K562 (cell line): ENCODE measurements at regions not wholly inside any gene's neighbourhood (a gene's known extent, or its start where the extent isn't known, plus 50 kb on each side); places are given as distances from the start of the nearest gene placed in this dataset.

Source experiments
- ATAC-seq: fragments of 200-7000 bp; cut with Tn5 transposase; 3 replicates; pipeline ENCODE4 v1.9.1; 2020; ENCODE audit warnings: moderate library complexity
- BruUV-seq: library from RNA; stranded (reverse); fragments of 400-500 nt; replicated peaks from 2 replicates; lab custom pipeline; 2021; lab: Mats Ljungman, UMichigan
- CTCF ChIA-PET: fragments of 300-600 bp; formaldehyde crosslinking; extraction: SDS; loops from one replicate; lab custom pipeline; 2021; ENCODE audit warnings: low intra/inter-chr PET ratio; lab: Yijun Ruan, JAX
- POLR2A ChIA-PET: fragments of 300-600, 350-650 bp; sonication (Branson Sonifier 250); formaldehyde crosslinking; extraction: SDS; loops from one replicate; lab custom pipeline; 2021; ENCODE audit warnings: antibody characterized with exemption, inconsistent platforms; lab: Yijun Ruan, JAX
- DNase-seq, 4 experiments: peaks; one replicate each; pipeline versions ENCODE4 v3.0.0 to v3.0.0-alpha.2; 2011 to 2018; ENCODE audit warnings: low spot score in 3 of 4, mixed read lengths in 3 of 4; ENCODE audit errors: extremely low read depth in 1 of 4
- FAIRE-seq: peaks from 2 replicates; lab custom pipeline; 2011; peaks lifted over from hg19 to GRCh38; lab: Jason Lieb, UNC
- H2AFZ ChIP-seq: 2 replicates; pipeline ENCODE4 v1.6.0; 2011; ENCODE audit warnings: low read depth, low read length, control low read depth, inconsistent platforms
- H3K27ac ChIP-seq: fragments of 200-600 bp; 3 replicates; pipeline ENCODE4 v1.8.0; 2011; ENCODE audit warnings: low read depth, mild to moderate bottlenecking, control low read depth, inconsistent platforms, low read length, moderate library complexity, mixed read lengths; ENCODE audit errors: extremely low read depth
- H3K27me3 ChIP-seq, 2 experiments: fragments of 300-600 bp in 1 of 2; 2 replicates in 1 of 2; 3 replicates in 1 of 2; pipeline versions ENCODE4 v1.6.0 to v1.8.0; 2011; ENCODE audit warnings: inconsistent platforms in 2 of 2, low read length in 2 of 2, mild to moderate bottlenecking in 1 of 2, mixed read lengths in 1 of 2, moderate library complexity in 1 of 2; ENCODE audit not compliant: control insufficient read depth in 2 of 2, insufficient read depth in 2 of 2
- H3K36me3 ChIP-seq: fragments of 300-600 bp; 3 replicates; pipeline ENCODE4 v1.8.0; 2011; ENCODE audit warnings: mild to moderate bottlenecking, low read length, inconsistent platforms; ENCODE audit not compliant: control insufficient read depth, insufficient read depth
- H3K4me1 ChIP-seq, 2 experiments: fragments of 200-600 bp in 1 of 2; replicated peaks in 1 of 2; 2 replicates in 1 of 2; 3 replicates in 1 of 2; pipeline versions ENCODE4 v1.5.1 to v1.8.0; 2011; ENCODE audit warnings: inconsistent platforms in 2 of 2, low read length in 2 of 2, mild to moderate bottlenecking in 1 of 2, mixed read lengths in 1 of 2, moderate library complexity in 1 of 2; ENCODE audit not compliant: control insufficient read depth in 2 of 2, insufficient read depth in 2 of 2
- H3K4me2 ChIP-seq: 2 replicates; pipeline ENCODE4 v1.6.1; 2011; ENCODE audit warnings: low read length, control low read depth, inconsistent platforms, mixed read lengths; ENCODE audit not compliant: insufficient read depth
- H3K4me3 ChIP-seq: fragments of 200-600 bp; sonication (generic), shearing (Covaris generic); 2 replicates; pipeline ENCODE4 v1.5.1; 2016; ENCODE audit warnings: control low read depth, inconsistent platforms
- H3K79me2 ChIP-seq: fragments of 200-600 bp; 3 replicates; pipeline ENCODE4 v1.8.0; 2011; ENCODE audit warnings: low read length, inconsistent platforms; ENCODE audit not compliant: control insufficient read depth, insufficient read depth
- H3K9ac ChIP-seq, 2 experiments: 2 replicates each; pipeline versions ENCODE4 v1.6.0 to v1.6.1; 2011; ENCODE audit warnings: low read depth in 2 of 2, low read length in 2 of 2, control low read depth in 1 of 2, inconsistent platforms in 1 of 2, mild to moderate bottlenecking in 1 of 2, mixed read lengths in 1 of 2; ENCODE audit not compliant: insufficient read depth in 1 of 2
- H3K9me1 ChIP-seq: one replicate; pipeline ENCODE4 v1.6.0; 2011; ENCODE audit warnings: inconsistent platforms, mild to moderate bottlenecking, low read length, moderate library complexity; ENCODE audit not compliant: control insufficient read depth, insufficient read depth
- H3K9me3 ChIP-seq: replicated peaks from 2 replicates; pipeline ENCODE4 v1.5.1; 2011; ENCODE audit warnings: low read depth, low read length, inconsistent platforms; ENCODE audit not compliant: control insufficient read depth, insufficient read depth
- H4K20me1 ChIP-seq: replicated peaks from 2 replicates; pipeline ENCODE4 v1.6.1; 2011; ENCODE audit warnings: low read length, inconsistent platforms, mixed read lengths; ENCODE audit not compliant: control insufficient read depth, insufficient read depth
- ATF7 ChIP-seq: fragments of 450-650 bp; IDR thresholded peaks from 2 replicates; pipeline ENCODE4 v1.7.1; 2014; ENCODE audit warnings: mild to moderate bottlenecking, moderate library complexity
- CTCF ChIP-seq, 3 experiments: IDR thresholded peaks in 2 of 3; conservative IDR thresholded peaks in 1 of 3; 2 replicates each; pipeline ENCODE4 v1.5.1; 2011 to 2012; ENCODE audit warnings: low read length in 3 of 3, mild to moderate bottlenecking in 3 of 3, control low read depth in 2 of 3, improper control_type of control experiment in 1 of 3, inconsistent platforms in 1 of 3, low read depth in 1 of 3, mixed read lengths in 1 of 3, moderate library complexity in 1 of 3; ENCODE audit not compliant: insufficient read depth in 2 of 3
- CXXC5 ChIP-seq: fragments of 250-450 bp; sonication (Bioruptor Pico); IDR thresholded peaks from 2 replicates; pipeline ENCODE4 v1.8.0; 2022; ENCODE audit warnings: inconsistent platforms, mild to moderate bottlenecking, moderate library complexity
- E2F4 ChIP-seq: sonication (generic); formaldehyde crosslinking; IDR thresholded peaks from 2 replicates; pipeline ENCODE4 v1.8.0; 2022; ENCODE audit warnings: mild to moderate bottlenecking, low read depth, missing genetic modification reagents
- HMBOX1 ChIP-seq: sonication (generic); IDR thresholded peaks from 2 replicates; pipeline ENCODE4 v1.6.1; 2016
- IRF9 ChIP-seq: fragments of 450-650 bp; IDR thresholded peaks from 2 replicates; pipeline ENCODE4 v1.6.1; 2016; ENCODE audit warnings: missing biosample characterization, missing genetic modification characterization
- NCOA1 ChIP-seq: fragments of 450-650 bp; IDR thresholded peaks from 2 replicates; pipeline ENCODE4 v1.6.1; 2016; ENCODE audit warnings: low read depth
- POLR2AphosphoS2 ChIP-seq: IDR thresholded peaks from 2 replicates; pipeline ENCODE4 v1.6.1; 2012; ENCODE audit warnings: low read length, improper control_type of control experiment
- ZNF274 ChIP-seq: IDR thresholded peaks from 2 replicates; pipeline ENCODE4 v1.6.1; 2011; ENCODE audit warnings: low read depth, mild to moderate bottlenecking, low read length, moderate library complexity, borderline replicate concordance
- ZNF395 ChIP-seq: fragments of 200-800 bp; sonication (Bioruptor generic); IDR thresholded peaks from 2 replicates; pipeline ENCODE4 v1.6.1; 2017; ENCODE audit warnings: missing genetic modification characterization, missing compliant biosample characterization
- ZNF76 ChIP-seq: fragments of 250-450 bp; sonication (Bioruptor Pico); IDR thresholded peaks from 2 replicates; pipeline ENCODE4 v1.4.0; 2020; ENCODE audit warnings: mild to moderate bottlenecking, moderate library complexity, borderline replicate concordance
- WGBS: fragments of 100-300 bp; shearing (Covaris generic); methylation state at CpG from one replicate; pipeline ENCODE4 v1.1.6; 2016; ENCODE audit warnings: low coverage, mixed read lengths; ENCODE audit not compliant: insufficient coverage; ENCODE audit errors: missing lambda C conversion rate; 5-methylcytosine and 5-hydroxymethylcytosine counted together
- in situ Hi-C: fragments of 300-500 bp; cut with MboI; formaldehyde crosslinking; loops from 4 replicates; pipeline ENCODE4 v1.15.0; 2018; ENCODE audit warnings: inconsistent platforms, mixed read lengths
- intact Hi-C: fragments of 100-400 bp; cut with micrococcal nuclease; formaldehyde crosslinking; loops from 2 replicates; pipeline ENCODE4 v1.14.2; 2022

GRCh38 chr3:77885381-77885780 lies 845.5 kb downstream of the ROBO2 start (continued):
- no peak for TF ChIP-seq ZNF395 (CRISPR knock-in tag)

GRCh38 chr3:77887611-77888010 lies 847.7 kb downstream of the ROBO2 start:
- ATAC-seq (no peak), FAIRE-seq (no peak), DNase-seq (no peak)
- no peaks in the 10 kb centered on the region for H3K9me1 ChIP-seq
- no peak overlapping the region for H3K4me2 ChIP-seq
- no peaks in the 10 kb centered on the region for H3K4me1 ChIP-seq
- ChIA-PET CTCF (no interaction called here), POLR2A (no interaction called here)
- no peak overlapping the region for H3K9ac ChIP-seq
- H3K4me3 ChIP-seq: no peak overlapping the region
- intact Hi-C loops: no loop called here
- no peaks in the 10 kb centered on the region for H3K79me2 ChIP-seq
- 0% methylated on average over 3 of the region's 3 CpGs for WGBS
- no peaks in the 10 kb centered on the region for H3K9me3 ChIP-seq
- H3K27me3 ChIP-seq: no peaks in the 10 kb centered on the region
- no peak overlapping the region for H2AFZ ChIP-seq
- no peaks in the 10 kb centered on the region for H3K36me3 ChIP-seq
- no peaks in the 10 kb centered on the region for H4K20me1 ChIP-seq
- no peak overlapping the region for H3K27ac ChIP-seq
- BruUV-seq: no TSS peak
- in situ Hi-C loops: no loop called here
- TF ChIP-seq ZNF274 (no peak), ZNF76 (no peak), ATF7 (no peak), NCOA1 (no peak), E2F4 (no peak), CXXC5 (CRISPR knock-in tag) (no peak), IRF9 (no peak), CTCF (IDR thresholded peaks at IDR 0.05 in 2 of 3, conservative IDR thresholded peaks at IDR 0.05 in 1 of 3; ENCODE audit: insufficient read depth in 2 of 3, low read depth in 1 of 3, low read length in 3 of 3) (no peak), HMBOX1 (no peak), POLR2AphosphoS2 (no peak)
